ENCODE measurements at regions not wholly inside any gene's neighbourhood (a gene's known extent, or its start where the extent isn't known, plus 50 kb on each side); places are given as distances from the start of the nearest gene placed in this dataset.

DNA sequence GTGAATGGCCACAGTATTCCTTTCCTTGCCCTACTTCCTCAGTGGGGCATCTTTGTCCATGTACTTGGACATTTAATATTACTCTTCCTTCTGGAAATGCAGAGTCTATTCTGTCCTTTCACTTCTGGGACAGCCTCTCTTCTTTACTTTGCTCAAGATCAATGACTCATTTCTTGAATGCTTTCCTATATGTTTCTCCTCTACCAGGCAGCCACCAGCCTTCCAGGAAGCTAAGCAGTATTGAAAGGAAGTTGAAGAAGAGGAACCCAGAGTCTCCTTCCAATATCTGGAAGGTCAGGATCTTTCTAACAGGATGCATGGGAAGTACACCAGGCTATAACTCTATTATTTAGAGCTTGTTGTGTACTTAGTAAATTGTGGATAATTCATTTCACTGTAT is 182.8 kb downstream of the CD47 start:
- Histone ChIP-seq H3K36me3 (ENCODE audit: low read depth, low read length) (no peaks in the 10 kb centered on the region), H3F3A (ENCODE audit: low read length, unreplicated experiment) (no peaks in the 10 kb centered on the region), H3K9me3 (ENCODE audit: low read length) (no peaks in the 10 kb centered on the region), H3K4me2 (ENCODE audit: low read length) (no peak overlapping the region), H3K4me1 (ENCODE audit: insufficient read depth, low read length) (no peaks in the 10 kb centered on the region), H4K20me1 (ENCODE audit: low read length) (no peaks in the 10 kb centered on the region), H3K79me2 (ENCODE audit: low read length) (no peaks in the 10 kb centered on the region), H3K27me3 (ENCODE audit: low read length) (no peaks in the 10 kb centered on the region), H3K27ac (ENCODE audit: low read length) (no peak overlapping the region), H2AFZ (ENCODE audit: low read length) (no peak overlapping the region), H3K9ac (ENCODE audit: low read length) (no peak overlapping the region), H3K4me3 (ENCODE audit: low read length) (no peak overlapping the region), H3K9me2 (replicated peaks; ENCODE audit: low read length) (no peaks in the 10 kb centered on the region)
- ChIA-PET POLR2A (ENCODE audit: unreplicated experiment) (interaction anchor here (0.7 kb wide), 1 partner anchor 151 kb away, joined by 3 read pairs; no protein-coding TSS in a partner anchor), CTCF (interaction anchor here (1.0 kb wide), 1 partner anchor 46 kb away, joined by 3 read pairs; no protein-coding TSS in a partner anchor)
- intact Hi-C loops (cut with micrococcal nuclease), result no loop called here
- BruUV-seq (replicated peaks), result no TSS peak
- ATAC-seq (peak; percentile 38; the same call in 1 of the 2 replicates), DNase-seq (peak; percentile 9)
- TF ChIP-seq EZH2phosphoT487 (IDR thresholded peaks at IDR 0.05; ENCODE audit: borderline replicate concordance, low read length), result no peak
- no peak for TF ChIP-seq EZH2 (IDR thresholded peaks at IDR 0.05; ENCODE audit: low read length, unreplicated experiment)
- TF ChIP-seq, protein P1, sequence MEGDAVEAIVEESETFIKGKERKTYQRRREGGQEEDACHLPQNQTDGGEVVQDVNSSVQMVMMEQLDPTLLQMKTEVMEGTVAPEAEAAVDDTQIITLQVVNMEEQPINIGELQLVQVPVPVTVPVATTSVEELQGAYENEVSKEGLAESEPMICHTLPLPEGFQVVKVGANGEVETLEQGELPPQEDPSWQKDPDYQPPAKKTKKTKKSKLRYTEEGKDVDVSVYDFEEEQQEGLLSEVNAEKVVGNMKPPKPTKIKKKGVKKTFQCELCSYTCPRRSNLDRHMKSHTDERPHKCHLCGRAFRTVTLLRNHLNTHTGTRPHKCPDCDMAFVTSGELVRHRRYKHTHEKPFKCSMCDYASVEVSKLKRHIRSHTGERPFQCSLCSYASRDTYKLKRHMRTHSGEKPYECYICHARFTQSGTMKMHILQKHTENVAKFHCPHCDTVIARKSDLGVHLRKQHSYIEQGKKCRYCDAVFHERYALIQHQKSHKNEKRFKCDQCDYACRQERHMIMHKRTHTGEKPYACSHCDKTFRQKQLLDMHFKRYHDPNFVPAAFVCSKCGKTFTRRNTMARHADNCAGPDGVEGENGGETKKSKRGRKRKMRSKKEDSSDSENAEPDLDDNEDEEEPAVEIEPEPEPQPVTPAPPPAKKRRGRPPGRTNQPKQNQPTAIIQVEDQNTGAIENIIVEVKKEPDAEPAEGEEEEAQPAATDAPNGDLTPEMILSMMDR (conservative IDR thresholded peaks at IDR 0.05; ENCODE audit: low read depth, low read length), result no peak

DNA sequence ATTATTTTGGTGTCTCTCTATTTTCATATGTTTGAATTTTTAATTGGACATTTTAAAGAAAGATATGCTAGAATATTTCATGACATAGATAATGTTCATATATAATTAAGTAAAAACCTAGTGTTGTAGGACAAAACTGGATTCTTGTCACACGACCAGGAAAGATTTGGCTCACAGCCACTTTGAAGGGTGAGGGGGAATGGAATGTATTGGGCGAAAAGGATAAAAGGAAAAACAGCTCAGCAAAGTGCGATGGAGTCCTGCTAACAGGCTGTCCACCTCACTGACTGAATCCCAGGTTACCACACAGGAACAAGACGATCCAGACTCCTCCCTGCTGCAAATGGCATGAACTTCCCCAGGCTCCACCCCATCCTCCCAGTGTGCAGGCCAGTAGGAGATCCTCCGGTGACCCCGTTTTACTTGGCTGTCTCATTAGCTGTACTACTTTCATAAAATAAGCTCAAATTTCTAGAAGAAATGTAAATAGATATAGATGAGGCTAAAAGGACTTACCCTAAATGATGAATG is 186.2 kb downstream of the CD47 start:
- no peaks in the 10 kb centered on the region for H3K9me3 ChIP-seq (ENCODE audit: low read length)
- POLR2A ChIA-PET (ENCODE audit: unreplicated experiment), result no interaction called here
- BruUV-seq (replicated peaks), result no TSS peak
- H3K4me2 ChIP-seq (ENCODE audit: low read length), result no peak overlapping the region
- no peaks in the 10 kb centered on the region for H4K20me1 ChIP-seq (ENCODE audit: low read length)
- ATAC-seq (no peak), DNase-seq (no peak)
- no peak for TF ChIP-seq EZH2 (IDR thresholded peaks at IDR 0.05; ENCODE audit: low read length, unreplicated experiment)
- TF ChIP-seq, protein P1 (conservative IDR thresholded peaks at IDR 0.05; ENCODE audit: low read depth, low read length), result no peak
- TF ChIP-seq EZH2phosphoT487 (IDR thresholded peaks at IDR 0.05; ENCODE audit: borderline replicate concordance, low read length), result no peak
- H3K27me3 ChIP-seq (ENCODE audit: low read length), result no peaks in the 10 kb centered on the region
- H3K9me2 ChIP-seq (replicated peaks; ENCODE audit: low read length), result no peaks in the 10 kb centered on the region
- intact Hi-C loops (cut with micrococcal nuclease), result no loop called here
- H3K36me3 ChIP-seq (ENCODE audit: low read depth, low read length), result no peaks in the 10 kb centered on the region
- no peak overlapping the region for H2AFZ ChIP-seq (ENCODE audit: low read length)
- H3K9ac ChIP-seq (ENCODE audit: low read length), result no peak overlapping the region
- H3K79me2 ChIP-seq (ENCODE audit: low read length), result no peaks in the 10 kb centered on the region
- no peak overlapping the region for H3K4me3 ChIP-seq (ENCODE audit: low read length)
- CTCF ChIA-PET, result no interaction called here
- H3F3A ChIP-seq (ENCODE audit: low read length, unreplicated experiment), result no peaks in the 10 kb centered on the region
- peaks cover 10% of the 10 kb centered on the region for H3K4me1 ChIP-seq (ENCODE audit: insufficient read depth, low read length)
- H3K27ac ChIP-seq (ENCODE audit: low read length), result no peak overlapping the region

DNA sequence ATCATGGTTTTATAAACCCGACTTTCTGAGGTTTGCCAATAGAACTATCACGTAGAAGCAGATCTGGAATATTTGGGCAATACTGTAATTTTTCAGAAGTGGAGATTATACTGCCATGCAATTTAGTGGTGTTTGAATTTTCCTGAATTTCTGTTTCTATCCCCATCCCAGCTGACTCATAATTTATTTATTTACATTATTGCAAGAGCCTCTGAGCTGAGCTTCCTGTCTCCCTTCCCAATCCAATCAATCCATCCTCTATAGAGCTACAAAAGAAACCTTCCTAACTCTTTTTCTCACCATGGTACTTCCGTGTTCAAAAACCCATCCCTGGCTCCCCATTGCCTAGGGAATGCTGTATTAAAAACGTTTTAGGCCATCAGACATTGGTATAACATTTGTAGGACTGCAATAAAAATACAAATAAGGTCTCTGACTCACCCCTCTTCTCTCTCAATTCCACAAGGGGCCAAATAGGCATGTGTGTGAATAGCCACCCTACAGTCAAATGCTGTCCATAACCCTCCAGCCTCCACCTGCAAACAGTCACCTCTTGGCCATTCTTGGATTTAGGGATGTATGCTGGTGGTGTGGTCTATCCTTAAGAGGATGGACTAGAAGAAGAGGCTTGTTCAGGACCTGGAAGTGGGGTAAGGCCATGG is 190.7 kb downstream of the CD47 start:
- no TSS peak for BruUV-seq (replicated peaks)
- no peaks in the 10 kb centered on the region; the same call in 1 of the 2 replicates for H3K27me3 ChIP-seq (ENCODE audit: low read length)
- POLR2A ChIA-PET (ENCODE audit: unreplicated experiment), result interaction anchor here (0.7 kb wide), 2 partner anchors 130 to 509 kb away, joined by 3 to 4 read pairs; no protein-coding TSS in a partner anchor
- H3K79me2 ChIP-seq (ENCODE audit: low read length), result no peaks in the 10 kb centered on the region
- H3K9ac ChIP-seq (ENCODE audit: low read length), result no peak overlapping the region
- H2AFZ ChIP-seq (ENCODE audit: low read length), result no peak overlapping the region
- H3K9me2 ChIP-seq (replicated peaks; ENCODE audit: low read length), result no peaks in the 10 kb centered on the region
- H3K9me3 ChIP-seq (ENCODE audit: low read length), result no peaks in the 10 kb centered on the region
- no peak overlapping the region for H3K4me2 ChIP-seq (ENCODE audit: low read length)
- no peak overlapping the region for H3K27ac ChIP-seq (ENCODE audit: low read length)
- intact Hi-C loops (cut with micrococcal nuclease), result no loop called here
- no peak overlapping the region for H3K4me3 ChIP-seq (ENCODE audit: low read length)
- no peaks in the 10 kb centered on the region for H3F3A ChIP-seq (ENCODE audit: low read length, unreplicated experiment)
- CTCF ChIA-PET, result no interaction called here
- H3K36me3 ChIP-seq (ENCODE audit: low read depth, low read length), result no peaks in the 10 kb centered on the region
- peak; percentile 43 for DNase-seq
- ATAC-seq, result peak; percentile 91
- H3K4me1 ChIP-seq (ENCODE audit: insufficient read depth, low read length), result peaks cover 15% of the 10 kb centered on the region
- TF ChIP-seq EZH2phosphoT487 (IDR thresholded peaks at IDR 0.05; ENCODE audit: borderline replicate concordance, low read length), result no peak
- TF ChIP-seq EZH2 (IDR thresholded peaks at IDR 0.05; ENCODE audit: low read length, unreplicated experiment), result no peak
- TF ChIP-seq, protein P1 (conservative IDR thresholded peaks at IDR 0.05; ENCODE audit: low read depth, low read length), result no peak
- no peaks in the 10 kb centered on the region for H4K20me1 ChIP-seq (ENCODE audit: low read length)

Measured in PC-3 (cell line).